ENCODE measurements at regions not wholly inside any gene's neighbourhood (a gene's known extent, or its start where the extent isn't known, plus 50 kb on each side); places are given as distances from the start of the nearest gene placed in this dataset.

DNA sequence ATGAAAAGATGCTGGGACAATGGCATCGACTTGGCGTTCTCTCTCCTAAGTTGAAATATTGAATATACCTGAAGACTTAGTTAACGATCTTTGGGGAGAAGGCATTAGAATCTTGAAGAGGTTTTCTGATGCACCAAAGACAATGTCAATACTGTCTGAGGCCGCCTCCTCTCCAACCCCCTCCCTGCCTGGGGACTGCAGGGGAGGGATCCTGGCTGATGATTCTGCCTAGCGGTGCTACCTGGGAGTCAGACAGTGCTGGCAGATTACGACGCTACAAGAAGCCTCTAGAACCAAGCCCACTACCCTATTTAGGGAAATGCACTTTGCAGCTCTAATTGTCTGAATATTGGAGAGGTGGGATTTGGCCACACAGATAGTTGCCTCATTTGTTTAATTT is 145.6 kb upstream of the HABP2 start:
- RAD21 ChIA-PET (ENCODE audit: low non-redundant PET in 1 of 2, low total read pairs in 2 of 2, uncharacterized antibody in 2 of 2, unreplicated experiment in 2 of 2): no interaction called here
- H3K9me3 ChIP-seq (ENCODE audit: control insufficient read depth in 1 of 2, insufficient read depth in 1 of 2, low read depth in 1 of 2, low read length in 2 of 2): no peaks in the 10 kb centered on the region
- no peaks in the 10 kb centered on the region for H3K4me1 ChIP-seq (ENCODE audit: control insufficient read depth in 1 of 2, insufficient read depth in 2 of 2, low read length in 2 of 2)
- no peak overlapping the region for H3K9ac ChIP-seq (ENCODE audit: low read length)
- H2AFZ ChIP-seq (ENCODE audit: low read depth, low read length, poor library complexity, severe bottlenecking): no peak overlapping the region
- TF ChIP-seq SP1 (IDR thresholded peaks at IDR 0.05; ENCODE audit: low read depth) (no peak), JUND (IDR thresholded peaks at IDR 0.05) (no peak), ATF3 (IDR thresholded peaks at IDR 0.05) (no peak), EZH2 (IDR thresholded peaks at IDR 0.05) (no peak), CBX3 (IDR thresholded peaks at IDR 0.05; ENCODE audit: low read depth) (no peak), ZNF274 (IDR thresholded peaks at IDR 0.05; ENCODE audit: low read depth, low read length) (no peak), YY1 (IDR thresholded peaks at IDR 0.05; ENCODE audit: extremely low read depth, insufficient replicate concordance, low read depth, low read length) (no peak)
- TF ChIP-seq, protein P1, sequence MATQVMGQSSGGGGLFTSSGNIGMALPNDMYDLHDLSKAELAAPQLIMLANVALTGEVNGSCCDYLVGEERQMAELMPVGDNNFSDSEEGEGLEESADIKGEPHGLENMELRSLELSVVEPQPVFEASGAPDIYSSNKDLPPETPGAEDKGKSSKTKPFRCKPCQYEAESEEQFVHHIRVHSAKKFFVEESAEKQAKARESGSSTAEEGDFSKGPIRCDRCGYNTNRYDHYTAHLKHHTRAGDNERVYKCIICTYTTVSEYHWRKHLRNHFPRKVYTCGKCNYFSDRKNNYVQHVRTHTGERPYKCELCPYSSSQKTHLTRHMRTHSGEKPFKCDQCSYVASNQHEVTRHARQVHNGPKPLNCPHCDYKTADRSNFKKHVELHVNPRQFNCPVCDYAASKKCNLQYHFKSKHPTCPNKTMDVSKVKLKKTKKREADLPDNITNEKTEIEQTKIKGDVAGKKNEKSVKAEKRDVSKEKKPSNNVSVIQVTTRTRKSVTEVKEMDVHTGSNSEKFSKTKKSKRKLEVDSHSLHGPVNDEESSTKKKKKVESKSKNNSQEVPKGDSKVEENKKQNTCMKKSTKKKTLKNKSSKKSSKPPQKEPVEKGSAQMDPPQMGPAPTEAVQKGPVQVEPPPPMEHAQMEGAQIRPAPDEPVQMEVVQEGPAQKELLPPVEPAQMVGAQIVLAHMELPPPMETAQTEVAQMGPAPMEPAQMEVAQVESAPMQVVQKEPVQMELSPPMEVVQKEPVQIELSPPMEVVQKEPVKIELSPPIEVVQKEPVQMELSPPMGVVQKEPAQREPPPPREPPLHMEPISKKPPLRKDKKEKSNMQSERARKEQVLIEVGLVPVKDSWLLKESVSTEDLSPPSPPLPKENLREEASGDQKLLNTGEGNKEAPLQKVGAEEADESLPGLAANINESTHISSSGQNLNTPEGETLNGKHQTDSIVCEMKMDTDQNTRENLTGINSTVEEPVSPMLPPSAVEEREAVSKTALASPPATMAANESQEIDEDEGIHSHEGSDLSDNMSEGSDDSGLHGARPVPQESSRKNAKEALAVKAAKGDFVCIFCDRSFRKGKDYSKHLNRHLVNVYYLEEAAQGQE (IDR thresholded peaks at IDR 0.05; ENCODE audit: low read depth): no peak
- no peaks in the 10 kb centered on the region for H3K79me2 ChIP-seq (ENCODE audit: insufficient read depth, low read length)
- DNase-seq (ENCODE audit: low read depth, low spot score): no peak
- CTCF ChIA-PET: no interaction called here
- H3K4me3 ChIP-seq (replicated peaks in 1 of 2; ENCODE audit: low read depth in 1 of 2, low read length in 2 of 2): no peak overlapping the region
- intact Hi-C loops (cut with micrococcal nuclease): no loop called here
- H3K36me3 ChIP-seq (ENCODE audit: control insufficient read depth in 1 of 2, insufficient read depth in 2 of 2, low read length in 2 of 2): no peaks in the 10 kb centered on the region
- no peak for ATAC-seq
- no TSS peak for BruUV-seq (replicated peaks)
- H3K4me2 ChIP-seq (ENCODE audit: low read length): no peak overlapping the region
- POLR2A ChIA-PET: no interaction called here
- no peak overlapping the region for H3K27ac ChIP-seq (ENCODE audit: low read depth, low read length)
- H3K27me3 ChIP-seq (ENCODE audit: insufficient read depth, low read length): peaks cover 44% of the 10 kb centered on the region; the same call in 1 of the 2 replicates
- no peaks in the 10 kb centered on the region for H3K9me2 ChIP-seq (ENCODE audit: insufficient read depth)
- no peaks in the 10 kb centered on the region for H4K20me1 ChIP-seq (ENCODE audit: insufficient read depth)
